SW 1271 (cell line): ENCODE measurements at regions not wholly inside any gene's neighbourhood (a gene's known extent, or its start where the extent isn't known, plus 50 kb on each side); places are given as distances from the start of the nearest gene placed in this dataset.
A peak's percentile ranks its signal among the peaks of the same experiment; 100 is the strongest.

Experiments
- DNase-seq, 2 experiments: peaks; one replicate each; lab custom pipeline; 2025; lab: John Stamatoyannopoulos, UW

DNA sequence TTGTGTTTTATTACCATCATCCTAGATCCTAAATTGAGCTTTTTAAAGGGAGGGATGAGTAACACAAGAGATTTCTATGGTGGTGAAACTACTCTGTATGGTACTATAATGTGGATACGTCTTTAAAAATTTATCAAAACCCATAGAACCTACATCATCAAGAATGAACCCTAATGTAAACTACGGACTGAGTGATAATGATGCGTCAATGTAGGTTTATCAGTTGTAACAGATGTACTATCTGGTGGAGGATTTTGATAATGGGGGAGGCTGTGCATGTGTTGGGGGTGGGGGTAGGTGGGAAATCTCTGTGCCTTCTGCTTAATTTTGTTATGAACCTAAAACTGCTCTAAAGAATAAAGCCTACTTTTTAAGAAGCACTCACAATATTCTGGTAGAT is 724.1 kb upstream of the SOX9 start:
- DNase-seq: no peak

DNA sequence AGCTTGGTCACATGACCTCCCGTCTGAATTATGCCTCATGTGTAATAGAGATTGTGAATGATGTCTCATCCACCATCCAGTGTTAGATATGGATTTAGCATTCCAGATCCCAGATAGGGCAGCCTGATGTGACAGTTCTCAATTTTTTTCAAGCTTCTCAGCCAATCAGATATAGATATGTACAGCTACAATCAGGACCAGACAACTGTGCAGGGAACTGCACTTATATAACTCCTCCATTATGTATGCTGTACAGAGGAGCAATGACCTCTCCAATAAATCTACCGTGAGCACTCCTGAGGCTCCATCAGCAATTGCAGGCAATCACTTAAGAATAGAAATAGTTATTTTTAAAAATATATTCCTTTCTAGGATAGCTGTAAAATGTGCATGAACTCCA is 722.8 kb upstream of the SOX9 start:
- no peak for DNase-seq

GRCh38 chr17:71398800-71399219 is 722.0 kb upstream of the SOX9 start:
- no peak for DNase-seq

DNA sequence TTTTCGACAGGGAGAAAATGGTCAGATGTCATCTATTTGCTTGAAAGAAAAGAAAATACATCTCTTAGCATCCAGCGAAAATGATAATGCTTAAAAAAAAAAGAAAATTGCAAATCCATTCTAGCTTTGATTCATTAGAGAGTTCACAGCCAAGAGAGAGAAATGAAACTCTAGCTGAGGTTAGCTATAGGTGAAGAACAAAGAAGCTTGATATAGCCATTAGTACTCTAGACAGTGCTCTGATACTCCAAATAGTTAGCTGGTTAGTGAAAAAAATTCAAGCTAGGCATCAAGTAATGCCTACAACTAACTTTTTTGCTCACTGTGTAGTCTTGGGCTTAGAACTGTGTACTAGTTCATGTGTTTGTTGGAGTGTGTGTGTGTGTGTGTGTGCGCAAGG is 721.6 kb upstream of the SOX9 start:
- no peak for DNase-seq

- DNase-seq: no peak
Measured at GRCh38 chr17:71399649-71400048, 721.2 kb upstream of the SOX9 start.

DNA sequence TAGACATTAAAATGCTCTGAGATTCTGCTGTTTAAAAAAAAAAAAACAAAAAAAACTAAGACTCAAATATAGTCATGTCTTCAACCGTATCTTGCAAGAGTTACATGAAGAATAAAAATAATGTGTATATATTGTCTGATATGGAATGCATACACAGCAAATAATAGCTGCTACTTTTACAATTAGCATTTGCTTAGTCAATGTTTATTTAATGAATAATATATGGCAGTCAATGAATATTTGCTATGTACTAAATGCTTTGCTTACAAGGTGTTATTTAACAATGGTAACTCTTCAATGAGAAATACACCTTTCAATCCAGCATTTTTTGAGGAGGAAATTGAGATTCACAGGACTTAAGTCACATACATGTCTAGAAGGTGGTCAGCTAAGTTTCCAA is 718.8 kb upstream of the SOX9 start:
- no peak for DNase-seq

- no peak for DNase-seq
Measured at GRCh38 chr17:71402661-71403141, 718.1 kb upstream of the SOX9 start.

DNA sequence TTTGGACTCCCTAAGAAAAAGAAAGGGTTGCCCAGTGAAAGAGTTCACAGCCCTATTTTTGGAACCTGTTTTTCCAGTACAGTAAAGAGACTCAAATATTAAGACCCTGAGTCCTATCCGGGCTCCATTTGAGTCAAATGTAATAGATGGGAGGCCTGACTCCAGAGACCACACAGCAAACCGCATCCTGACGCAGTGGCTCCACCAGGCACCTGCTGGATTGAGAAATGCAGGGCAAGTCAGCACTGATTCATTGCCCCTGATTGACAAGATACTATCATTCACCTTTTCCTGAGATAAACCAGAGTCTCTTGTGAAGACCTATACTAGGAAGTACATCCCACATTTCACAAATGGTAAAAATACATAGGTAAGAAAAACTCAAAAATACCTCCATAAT is 715.7 kb upstream of the SOX9 start:
- peak in 1 of 2 experiments; percentile 8 for DNase-seq

- no peak for DNase-seq
Measured at GRCh38 chr17:71407981-71408380, 712.8 kb upstream of the SOX9 start.

DNA sequence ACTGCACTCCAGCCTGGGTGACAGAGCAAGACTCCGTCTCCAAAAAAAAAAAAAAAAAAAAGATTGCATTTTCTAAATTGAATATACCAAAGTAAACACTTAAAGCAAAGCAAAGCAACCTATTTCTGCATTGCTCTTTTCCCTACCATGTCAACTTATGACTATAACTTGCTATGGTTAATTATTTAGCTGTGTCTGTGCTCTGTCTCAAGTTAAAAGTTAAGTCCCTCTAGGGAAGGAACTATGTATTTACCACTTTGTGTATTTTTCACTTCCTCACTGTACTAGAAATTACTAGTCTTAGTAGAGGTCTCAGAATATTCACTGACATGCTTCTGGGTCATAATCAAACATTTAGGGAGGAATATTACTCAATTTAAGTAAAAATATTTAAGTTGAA is 711.7 kb upstream of the SOX9 start:
- no peak for DNase-seq

- peak in 1 of 2 experiments; percentile 60 for DNase-seq
Measured at GRCh38 chr17:71409712-71410111, 711.1 kb upstream of the SOX9 start.

DNA sequence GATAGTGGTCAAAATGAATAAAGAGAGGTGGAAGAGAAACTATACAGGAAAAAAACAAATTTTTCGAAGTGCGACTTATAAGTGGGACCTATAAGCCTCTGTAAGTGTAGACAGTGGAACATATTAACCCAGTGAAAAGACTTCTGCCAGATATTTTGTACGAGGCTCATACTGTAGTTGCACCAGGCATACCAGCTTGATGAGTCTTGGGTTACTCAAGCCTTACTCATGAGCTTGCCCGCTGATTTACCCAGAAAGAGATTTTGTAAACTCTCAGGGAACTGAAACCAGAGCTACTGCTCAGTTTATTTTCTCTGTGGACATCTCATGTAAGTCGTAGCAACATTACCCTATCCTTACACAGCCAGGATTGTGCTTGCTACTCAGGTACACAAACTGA is 708.0 kb upstream of the SOX9 start:
- peak; percentile 80 to 94 for DNase-seq

DNA sequence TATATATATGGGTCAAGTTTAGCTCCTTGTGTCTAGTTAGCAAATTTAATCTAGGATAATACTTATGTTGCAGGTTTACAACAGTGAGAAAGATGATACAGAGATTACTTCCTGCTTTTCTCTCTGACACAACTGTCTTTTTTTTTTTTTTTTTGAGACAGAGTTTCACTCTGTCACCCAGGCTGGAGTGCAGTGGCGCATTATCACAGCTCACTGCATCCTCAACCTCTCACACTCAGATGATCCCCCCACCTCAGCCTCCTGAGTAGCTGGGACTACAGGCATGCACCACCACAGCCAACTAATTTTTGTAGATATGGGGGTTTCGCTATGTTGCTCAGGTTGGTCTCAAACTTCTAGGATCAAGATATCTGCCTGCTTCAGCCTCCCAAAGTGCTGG is 706.9 kb upstream of the SOX9 start:
- no peak for DNase-seq

GRCh38 chr17:71417142-71417541 is 703.7 kb upstream of the SOX9 start:
- DNase-seq: no peak

GRCh38 chr17:71422968-71423367 is 697.9 kb upstream of the SOX9 start:
- DNase-seq: no peak

DNA sequence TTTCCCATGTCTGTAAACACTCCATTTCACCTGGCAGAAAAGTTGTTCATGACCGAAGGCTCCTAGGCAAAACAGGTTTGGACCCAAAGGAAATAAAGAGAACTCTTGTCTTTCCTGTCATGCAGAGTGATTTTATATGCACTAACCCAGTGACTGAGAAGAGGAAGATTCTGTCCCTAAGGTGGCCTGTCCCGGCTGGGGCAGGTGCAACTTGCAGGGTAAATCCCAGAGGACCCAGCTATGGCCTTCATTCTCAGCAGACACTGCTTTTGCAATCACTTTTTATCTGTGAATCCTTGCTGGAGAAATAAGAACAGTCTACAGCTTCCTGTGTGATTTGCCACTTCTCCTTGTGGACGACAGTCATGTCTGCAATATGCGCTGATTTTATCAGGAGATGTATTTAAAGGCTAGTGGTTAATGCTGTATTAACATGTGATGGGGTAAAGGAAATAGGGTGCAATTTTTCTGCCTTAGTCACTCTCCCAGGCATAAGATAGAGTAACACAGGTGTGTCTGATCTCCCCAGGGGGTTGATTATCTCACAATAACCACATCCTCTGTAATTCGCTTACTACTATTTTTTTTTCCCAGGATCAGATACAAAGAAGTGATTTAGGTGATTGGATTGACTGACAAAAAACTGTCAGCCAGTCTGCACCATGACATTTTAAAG is 696.8 kb upstream of the SOX9 start:
- DNase-seq: peak; percentile 81 to 97

GRCh38 chr17:71427801-71428200 is 693.0 kb upstream of the SOX9 start:
- DNase-seq: no peak

GRCh38 chr17:71428897-71429296 is 691.9 kb upstream of the SOX9 start:
- no peak for DNase-seq

DNA sequence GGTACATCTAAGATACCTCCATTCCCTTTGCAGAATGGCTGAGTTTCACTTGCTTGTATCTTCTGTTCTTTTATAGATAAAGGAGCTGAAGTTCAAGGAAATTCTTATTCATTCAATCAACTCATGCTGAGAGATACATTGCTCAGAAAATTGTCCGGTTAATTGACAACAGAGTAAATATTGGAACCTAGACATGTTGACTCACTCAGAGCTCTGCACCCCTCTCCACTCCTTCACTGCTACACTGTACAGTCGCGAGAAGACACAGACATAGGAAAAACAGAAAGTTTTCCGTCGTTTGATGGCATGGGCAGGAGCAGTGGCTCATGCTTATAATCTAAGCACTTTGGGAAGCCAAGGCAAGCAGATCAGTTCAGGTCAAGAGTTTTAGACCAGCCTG is 690.5 kb upstream of the SOX9 start:
- no peak for DNase-seq

DNA sequence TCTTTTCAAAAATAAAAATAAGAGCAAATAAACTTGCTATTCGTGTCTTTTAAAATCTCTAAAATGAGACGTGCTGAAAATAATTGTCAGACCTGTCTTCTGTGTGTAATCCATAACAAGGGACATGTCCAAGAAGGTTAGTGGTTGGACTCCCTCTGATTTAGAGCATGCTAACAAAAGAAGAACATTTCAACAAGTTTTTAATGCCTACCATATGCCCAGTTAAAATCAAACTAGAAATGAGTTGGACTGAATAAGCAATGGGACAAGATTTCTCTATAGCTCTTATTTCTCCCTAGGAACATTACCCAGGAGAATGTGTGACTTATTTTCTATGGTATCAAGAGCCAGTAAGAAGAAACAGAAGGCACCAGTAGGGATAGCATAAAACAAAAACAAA is 689.7 kb upstream of the SOX9 start:
- DNase-seq: no peak

GRCh38 chr17:71432378-71433315 is 688.2 kb upstream of the SOX9 start:
- no peak for DNase-seq

DNA sequence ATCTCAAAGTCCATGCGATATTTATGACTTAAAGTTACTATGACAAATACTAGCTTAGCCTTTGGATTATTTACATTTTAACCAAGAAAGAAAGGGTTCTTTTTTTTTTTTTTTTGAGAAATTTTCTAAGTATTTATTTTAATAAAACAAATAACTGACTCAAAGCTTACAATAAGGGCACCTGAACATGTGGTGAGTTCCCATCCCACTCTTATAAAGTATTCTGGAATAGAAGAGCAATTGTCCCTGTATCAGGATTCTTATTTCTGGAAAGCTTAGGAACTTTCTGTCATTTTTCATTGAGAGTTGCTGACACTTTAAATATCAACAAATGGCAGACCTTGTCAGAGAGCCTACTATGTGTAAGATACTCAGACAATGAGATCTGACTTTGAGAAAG is 686.1 kb upstream of the SOX9 start:
- DNase-seq: no peak

DNA sequence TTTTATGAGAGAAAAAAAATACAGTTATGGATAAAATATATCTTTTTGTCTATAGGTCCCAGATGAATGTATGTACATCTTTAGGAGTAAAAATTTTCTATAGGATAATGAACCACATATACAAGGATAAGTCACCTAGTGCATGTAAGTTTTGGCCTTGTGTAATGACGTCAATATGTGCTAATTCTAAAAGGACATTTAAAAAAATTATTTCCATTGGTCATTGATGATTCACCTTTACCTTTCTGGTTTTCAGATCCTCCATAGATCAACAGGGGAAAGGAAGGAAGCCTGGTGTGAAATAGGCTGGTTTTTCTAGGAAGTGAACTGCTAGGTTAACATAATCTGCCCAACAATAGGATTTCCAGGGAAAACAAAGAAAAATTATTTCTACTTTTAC is 684.3 kb upstream of the SOX9 start:
- DNase-seq: no peak
